ENCODE measurements at regions not wholly inside any gene's neighbourhood (a gene's known extent, or its start where the extent isn't known, plus 50 kb on each side); places are given as distances from the start of the nearest gene placed in this dataset.

DNA sequence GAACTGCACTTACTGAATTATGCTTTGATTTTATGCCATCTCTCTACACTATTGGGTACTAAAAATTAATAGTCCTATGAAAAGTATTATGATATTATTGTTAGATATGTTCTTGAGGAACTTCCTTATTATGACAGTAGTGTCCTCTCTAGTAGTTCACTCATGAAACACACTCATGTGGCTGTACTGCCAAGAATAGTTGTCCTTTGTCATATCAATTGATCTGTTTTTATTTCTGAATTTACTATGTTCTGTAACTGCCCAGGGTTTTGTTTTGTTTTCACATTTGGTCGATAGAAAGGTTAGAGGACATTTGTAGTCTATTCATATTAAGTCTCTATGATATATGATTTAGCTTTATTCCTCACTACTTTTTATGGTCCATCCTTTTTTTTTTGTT is 215.2 kb downstream of the PPARGC1A start:
- no peaks in the 10 kb centered on the region for H3K9me3 ChIP-seq (ENCODE audit: control insufficient read depth, insufficient read depth, low read length)
- H3K4me2 ChIP-seq (ENCODE audit: low read depth, low read length) = no peak overlapping the region
- no peaks in the 10 kb centered on the region for H3K36me3 ChIP-seq (ENCODE audit: control insufficient read depth, insufficient read depth, low read length)
- no peak overlapping the region for H2BK20ac ChIP-seq (ENCODE audit: low read depth, low read length)
- no peaks in the 10 kb centered on the region for H4K20me1 ChIP-seq (ENCODE audit: insufficient read depth, low read length)
- intact Hi-C loops (cut with micrococcal nuclease) (no loop called here), dilution Hi-C loops (cut with HindIII; ENCODE audit: low sequenced_read_pairs, unreplicated experiment) (no loop called here), in situ Hi-C loops (cut with MboI; ENCODE audit: low sequenced_read_pairs) (loop anchor here (25.0 kb wide), 1 partner anchor 738 kb away; no protein-coding TSS in a partner anchor)
- H2AFZ ChIP-seq (replicated peaks; ENCODE audit: low read length, poor library complexity) = no peak overlapping the region
- no peak overlapping the region for H2BK15ac ChIP-seq (ENCODE audit: low read depth, low read length)
- H4K5ac ChIP-seq (ENCODE audit: low read depth, low read length) = no peak overlapping the region
- H3K23ac ChIP-seq (ENCODE audit: low read depth, low read length) = no peak overlapping the region
- no peak overlapping the region for H3K9ac ChIP-seq (ENCODE audit: low read depth, low read length)
- DNase-seq = no peak
- POLR2A ChIA-PET (ENCODE audit: unreplicated experiment) = interaction anchor here (0.6 kb wide), 1 partner anchor 615 kb away, joined by 4 read pairs; no protein-coding TSS in a partner anchor
- ATAC-seq (ENCODE audit: low read depth) = no peak
- H2AK9ac ChIP-seq (replicated peaks; ENCODE audit: low read depth, low read length, poor library complexity) = no peak overlapping the region
- H3K4me1 ChIP-seq (ENCODE audit: control insufficient read depth, insufficient read depth, low read length) = no peaks in the 10 kb centered on the region
- no peak overlapping the region for H3K4me3 ChIP-seq (ENCODE audit: insufficient read depth, low read depth, low read length)
- H3K27me3 ChIP-seq (ENCODE audit: control insufficient read depth, insufficient read depth, low read length) = no peaks in the 10 kb centered on the region
- no peak overlapping the region for H3K14ac ChIP-seq (replicated peaks; ENCODE audit: low read depth, low read length)
- TF ChIP-seq BHLHE40 (IDR thresholded peaks at IDR 0.05; ENCODE audit: low read depth, low read length) = no peak
- no peak for TF ChIP-seq SMC3 (IDR thresholded peaks at IDR 0.05; ENCODE audit: low read depth, low read length)
- TF ChIP-seq POLR2A (IDR thresholded peaks at IDR 0.05; ENCODE audit: low read depth, low read length) = no peak
- TF ChIP-seq MAFK (IDR thresholded peaks at IDR 0.05; ENCODE audit: low read depth, low read length) = no peak
- TF ChIP-seq, protein P1, sequence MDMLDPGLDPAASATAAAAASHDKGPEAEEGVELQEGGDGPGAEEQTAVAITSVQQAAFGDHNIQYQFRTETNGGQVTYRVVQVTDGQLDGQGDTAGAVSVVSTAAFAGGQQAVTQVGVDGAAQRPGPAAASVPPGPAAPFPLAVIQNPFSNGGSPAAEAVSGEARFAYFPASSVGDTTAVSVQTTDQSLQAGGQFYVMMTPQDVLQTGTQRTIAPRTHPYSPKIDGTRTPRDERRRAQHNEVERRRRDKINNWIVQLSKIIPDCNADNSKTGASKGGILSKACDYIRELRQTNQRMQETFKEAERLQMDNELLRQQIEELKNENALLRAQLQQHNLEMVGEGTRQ (IDR thresholded peaks at IDR 0.05; ENCODE audit: low read depth, low read length) = no peak
- TF ChIP-seq NFE2L2 (IDR thresholded peaks at IDR 0.05; ENCODE audit: low read depth, low read length) = no peak
- no peak for TF ChIP-seq MAZ (IDR thresholded peaks at IDR 0.05; ENCODE audit: borderline replicate concordance, low read depth, low read length)
- TF ChIP-seq, protein P2, sequence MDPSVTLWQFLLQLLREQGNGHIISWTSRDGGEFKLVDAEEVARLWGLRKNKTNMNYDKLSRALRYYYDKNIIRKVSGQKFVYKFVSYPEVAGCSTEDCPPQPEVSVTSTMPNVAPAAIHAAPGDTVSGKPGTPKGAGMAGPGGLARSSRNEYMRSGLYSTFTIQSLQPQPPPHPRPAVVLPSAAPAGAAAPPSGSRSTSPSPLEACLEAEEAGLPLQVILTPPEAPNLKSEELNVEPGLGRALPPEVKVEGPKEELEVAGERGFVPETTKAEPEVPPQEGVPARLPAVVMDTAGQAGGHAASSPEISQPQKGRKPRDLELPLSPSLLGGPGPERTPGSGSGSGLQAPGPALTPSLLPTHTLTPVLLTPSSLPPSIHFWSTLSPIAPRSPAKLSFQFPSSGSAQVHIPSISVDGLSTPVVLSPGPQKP (IDR thresholded peaks at IDR 0.05; ENCODE audit: borderline replicate concordance, low read depth, low read length) = no peak
- TF ChIP-seq RAD21 (IDR thresholded peaks at IDR 0.05; ENCODE audit: low read length) = no peak
- no peak for TF ChIP-seq CHD1 (IDR thresholded peaks at IDR 0.05; ENCODE audit: low read depth, low read length)
- TF ChIP-seq CEBPB (IDR thresholded peaks at IDR 0.05; ENCODE audit: low read depth, low read length) = no peak
- H3K27ac ChIP-seq (ENCODE audit: insufficient read depth, low read length) = no peak overlapping the region
- no peak overlapping the region for H3K56ac ChIP-seq (ENCODE audit: extremely low read depth, insufficient read depth, low read length)
- no peaks in the 10 kb centered on the region for H3K79me1 ChIP-seq (ENCODE audit: low read depth in 1 of 2, low read length in 2 of 2)
- H3K9me1 ChIP-seq (ENCODE audit: insufficient read depth, low read length) = no peaks in the 10 kb centered on the region
- H4K91ac ChIP-seq (ENCODE audit: insufficient read depth, low read depth, low read length) = no peak overlapping the region
- H2BK120ac ChIP-seq (ENCODE audit: low read depth, low read length) = no peak overlapping the region
- CTCF ChIA-PET = interaction anchor here (0.6 kb wide), 2 partner anchors 476 to 744 kb away, joined by 3 to 4 read pairs; no protein-coding TSS in a partner anchor
- no CpG with 5 or more reads among the region's 1 CpG for WGBS, 2 experiments (ENCODE audit: extremely low coverage in 2 of 2, insufficient read length in 1 of 2)
- H2AK5ac ChIP-seq (ENCODE audit: low read depth, low read length) = no peak overlapping the region
- no TSS peak for BruUV-seq (replicated peaks)
- no peak overlapping the region for H4K8ac ChIP-seq (ENCODE audit: low read depth in 2 of 2, low read length in 2 of 2)
- no peak overlapping the region for H3K4ac ChIP-seq (ENCODE audit: low read depth, low read length)
- no peak overlapping the region for H2BK5ac ChIP-seq (ENCODE audit: low read depth, low read length, poor library complexity, severe bottlenecking)
- H3K18ac ChIP-seq (ENCODE audit: low read depth, low read length) = no peak overlapping the region
